ENCODE measurements at regions not wholly inside any gene's neighbourhood (a gene's known extent, or its start where the extent isn't known, plus 50 kb on each side); places are given as distances from the start of the nearest gene placed in this dataset.
A peak's percentile ranks its signal among the peaks of the same experiment; 100 is the strongest.

DNA sequence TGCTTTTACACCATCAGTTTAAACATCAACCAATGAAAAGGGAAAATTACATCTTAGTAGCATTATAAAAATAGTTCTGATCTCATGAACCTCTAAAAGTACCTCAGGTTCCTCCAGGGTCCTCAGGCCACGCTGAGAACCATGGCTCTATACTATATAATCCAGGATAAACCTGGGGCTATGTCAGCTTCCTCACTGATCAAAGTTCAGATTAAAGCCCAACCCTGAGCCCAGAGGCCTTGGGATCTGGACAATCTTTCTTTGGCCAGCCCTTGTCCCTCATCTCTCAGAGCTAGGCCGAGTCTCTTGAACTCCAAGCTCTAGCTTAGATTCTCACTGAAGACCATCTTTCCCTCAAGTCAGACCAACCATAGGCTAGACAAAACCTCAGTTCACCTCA lies 168.3 kb downstream of the PLPP3 start:
- Histone ChIP-seq H3K27me3 (replicated peaks in 1 of 4; ENCODE audit: control insufficient read depth in 3 of 4, extremely low read depth in 1 of 4, insufficient read depth in 3 of 4, low read length in 3 of 4) (no peaks in the 10 kb centered on the region), H3K18ac (ENCODE audit: extremely low read depth, low read length) (no peak overlapping the region), H3K79me2 (ENCODE audit: control insufficient read depth in 1 of 2, insufficient read depth in 2 of 2, low read length in 2 of 2) (no peaks in the 10 kb centered on the region), H2AK5ac (ENCODE audit: low read depth, low read length) (no peak overlapping the region), H3K56ac (replicated peaks; ENCODE audit: insufficient read length, low read depth, low read length) (no peak overlapping the region), H2AFZ (ENCODE audit: low read length) (no peak overlapping the region), H4K5ac (ENCODE audit: insufficient read length, low read depth, low read length) (no peak overlapping the region), H3K4me1 (replicated peaks in 1 of 4; ENCODE audit: control insufficient read depth in 3 of 4, insufficient read depth in 4 of 4, low read length in 3 of 4) (peaks cover 0 to 3% (median 0%) of the 10 kb centered on the region in 4 experiments; a peak in 1 of 7 replicates), H2BK12ac (ENCODE audit: low read depth, low read length) (0 out of 2 replicates have a peak overlapping the region, but pooled peaks have one; percentile 42), H3K9ac (replicated peaks in 1 of 4; ENCODE audit: extremely low read depth in 1 of 4, low read depth in 3 of 4, low read length in 3 of 4) (no peak overlapping the region), H2BK5ac (ENCODE audit: low read depth, low read length) (no peak overlapping the region), H4K91ac (replicated peaks; ENCODE audit: insufficient read length, low read length) (no peak overlapping the region), H3K4me3 (ENCODE audit: extremely low read depth in 1 of 4, insufficient read depth in 2 of 4, low read depth in 3 of 4, low read length in 4 of 4) (no peak overlapping the region), H3K36me3 (ENCODE audit: control insufficient read depth in 2 of 4, insufficient read depth in 4 of 4, low read length in 3 of 4) (no peaks in the 10 kb centered on the region), H2BK120ac (replicated peaks; ENCODE audit: low read depth, low read length) (no peak overlapping the region), H3K27ac (ENCODE audit: low read depth, low read length) (no peak overlapping the region), H3K23ac (ENCODE audit: insufficient read length) (no peak overlapping the region), H3K14ac (ENCODE audit: insufficient read length) (no peak overlapping the region), H3K79me1 (ENCODE audit: low read depth, low read length) (no peaks in the 10 kb centered on the region), H3K4ac (replicated peaks; ENCODE audit: insufficient read length, low read depth, low read length) (no peak overlapping the region), H4K8ac (ENCODE audit: extremely low read depth, insufficient read depth, low read length) (no peak overlapping the region), H2BK15ac (ENCODE audit: low read length) (no peak overlapping the region), H3K9me3 (ENCODE audit: insufficient read depth in 2 of 2, low read depth in 1 of 2, low read length in 1 of 2) (peaks cover 0 to 6% of the 10 kb centered on the region in 2 experiments; a peak in 1 of 4 replicates), H3K4me2 (ENCODE audit: insufficient read depth in 1 of 2, low read depth in 2 of 2, low read length in 2 of 2) (no peak overlapping the region), H2BK20ac (ENCODE audit: low read length) (peak overlapping the region; percentile 15; the same call in 1 of the 2 replicates), H3K23me2 (ENCODE audit: low read depth, low read length) (no peaks in the 10 kb centered on the region; the same call in 1 of the 2 replicates), H4K20me1 (replicated peaks in 1 of 2; ENCODE audit: control insufficient read depth in 1 of 2, insufficient read depth in 2 of 2, low read length in 2 of 2) (no peaks in the 10 kb centered on the region)
- no peak for FAIRE-seq
- POLR2A ChIA-PET (ENCODE audit: partially characterized antibody) = no interaction called here
- WGBS, 2 experiments (ENCODE audit: extremely low coverage in 1 of 2, insufficient coverage in 1 of 2, insufficient read length in 1 of 2, insufficient replicate concordance in 2 of 2, low coverage in 1 of 2, low lambda C conversion rate in 2 of 2, missing lambda C conversion rate in 1 of 2) = 89% methylated on average over 2 of the region's 2 CpGs; no CpG with 5 or more reads in 1 of the 2 experiments
- CTCF ChIA-PET (ENCODE audit: partially characterized antibody) = interaction anchor here (0.5 to 4.4 kb wide), 14 partner anchors 8 to 407 kb away, joined by 3 to 40 read pairs (median 4); no protein-coding TSS in a partner anchor
- no peak for DNase-seq (ENCODE audit: low read depth in 1 of 2, low spot score in 2 of 2)
- no peak for TF ChIP-seq PHF8 (conservative IDR thresholded peaks at IDR 0.05; ENCODE audit: low read depth, low read length)
- no peak for TF ChIP-seq HDAC2 (IDR thresholded peaks at IDR 0.05; ENCODE audit: borderline replicate concordance in 1 of 2, low read depth in 2 of 2, low read length in 2 of 2)
- TF ChIP-seq CBX8 (IDR thresholded peaks at IDR 0.05; ENCODE audit: borderline replicate concordance, low read depth, low read length) = no peak
- TF ChIP-seq CHD1 (IDR thresholded peaks at IDR 0.05; ENCODE audit: low read depth, low read length) = no peak
- no peak for TF ChIP-seq SRF (IDR thresholded peaks at IDR 0.05; ENCODE audit: low read depth, low read length)
- no peak for TF ChIP-seq POLR2AphosphoS5 (IDR thresholded peaks at IDR 0.05; ENCODE audit: low read depth, low read length)
- TF ChIP-seq HDAC6 (IDR thresholded peaks at IDR 0.05; ENCODE audit: low read depth, low read length) = no peak
- no peak for TF ChIP-seq POLR2A (IDR thresholded peaks at IDR 0.05; ENCODE audit: control extremely low read depth in 1 of 2, low read depth in 2 of 2, low read length in 2 of 2)
